ENCODE measurements at regions not wholly inside any gene's neighbourhood (a gene's known extent, or its start where the extent isn't known, plus 50 kb on each side); places are given as distances from the start of the nearest gene placed in this dataset.

GRCh38 chr10:120387326-120387725 is 69.7 kb upstream of the PLPP4 start:
- Mint-ChIP-seq H3K4me3 (no peak overlapping the region), H3K36me3 (ENCODE audit: insufficient read depth in 1 of 3, low read depth in 3 of 3) (peaks cover 0 to 1% (median 0%) of the 10 kb centered on the region in 3 experiments; a peak in 1 of 7 replicates), H3K27ac (no peak overlapping the region), H3K4me1 (peaks cover 19 to 26% of the 10 kb centered on the region in 2 experiments), H3K27me3 (ENCODE audit: low read depth) (no peaks in the 10 kb centered on the region; the same call in 1 of the 2 replicates), H3K9me3 (no peaks in the 10 kb centered on the region)
- no peak overlapping the region for H2AK5ac ChIP-seq (ENCODE audit: insufficient read length, low read length)
- no peak overlapping the region for H2BK5ac ChIP-seq (ENCODE audit: insufficient read length, low read length)
- H2BK15ac ChIP-seq (ENCODE audit: low read depth, low read length): no peak overlapping the region
- no peak overlapping the region for H2BK12ac ChIP-seq (ENCODE audit: insufficient read length, low read depth, low read length)
- no peak for DNase-seq
- no peaks in the 10 kb centered on the region for H3K4me1 ChIP-seq (ENCODE audit: insufficient read depth, low read length)
- no peaks in the 10 kb centered on the region for H3K9me3 ChIP-seq (ENCODE audit: control insufficient read depth, low read depth, low read length)
- no peak overlapping the region for H4K5ac ChIP-seq (ENCODE audit: insufficient read length, low read depth, low read length)
- H3K23ac ChIP-seq (ENCODE audit: insufficient read length, low read depth, low read length): no peak overlapping the region
- WGBS (ENCODE audit: extremely low coverage, insufficient read length, low lambda C conversion rate): no CpG with 5 or more reads among the region's 2 CpGs
- H3K4ac ChIP-seq (ENCODE audit: low read depth, low read length): no peak overlapping the region
- H3K9ac ChIP-seq (ENCODE audit: extremely low read depth, insufficient read length, low read length): no peak overlapping the region
- no peaks in the 10 kb centered on the region for H4K20me1 ChIP-seq (ENCODE audit: control insufficient read depth, insufficient read depth, insufficient read length)
- no peaks in the 10 kb centered on the region for H3K23me2 ChIP-seq (ENCODE audit: insufficient read length, low read depth, low read length, poor library complexity, severe bottlenecking)
- H3K27me3 ChIP-seq (ENCODE audit: insufficient read depth, low read length): no peaks in the 10 kb centered on the region
- H2AFZ ChIP-seq (ENCODE audit: low read length): no peak overlapping the region
- no peak overlapping the region for H3K4me2 ChIP-seq (ENCODE audit: insufficient read depth, insufficient read length, low read length)
- no peak overlapping the region for H3K56ac ChIP-seq (ENCODE audit: insufficient read length, low read depth, low read length)
- H2BK20ac ChIP-seq (ENCODE audit: low read depth, low read length, poor library complexity, severe bottlenecking): no peak overlapping the region
- no peak overlapping the region for H3K18ac ChIP-seq (ENCODE audit: insufficient read length, low read depth, low read length)
- no peak overlapping the region for H4K91ac ChIP-seq (ENCODE audit: insufficient read length, low read depth, low read length)
- no peak overlapping the region for H2BK120ac ChIP-seq (ENCODE audit: low read depth, low read length, poor library complexity, severe bottlenecking)
- no peak overlapping the region for H3K14ac ChIP-seq (ENCODE audit: insufficient read depth, low read length)
- no peak overlapping the region for H3K27ac ChIP-seq (ENCODE audit: insufficient read length, low read depth, low read length)
- H4K8ac ChIP-seq (replicated peaks; ENCODE audit: insufficient read length, low read depth, low read length): no peak overlapping the region
- no peak for TF ChIP-seq CTCF (conservative IDR thresholded peaks at IDR 0.05)
- H3T11ph ChIP-seq (ENCODE audit: low read length): no peak overlapping the region
- no peaks in the 10 kb centered on the region for H3K79me2 ChIP-seq (ENCODE audit: insufficient read depth, low read length)
- no peaks in the 10 kb centered on the region for H3K79me1 ChIP-seq (ENCODE audit: insufficient read depth, low read depth, low read length, poor library complexity, severe bottlenecking)

Data from H9 (cell line).